ENCODE measurements at regions not wholly inside any gene's neighbourhood (a gene's known extent, or its start where the extent isn't known, plus 50 kb on each side); places are given as distances from the start of the nearest gene placed in this dataset.
A peak's percentile ranks its signal among the peaks of the same experiment; 100 is the strongest.

GRCh38 chr6:91786474-91787184 is 1199.8 kb upstream of the MAP3K7 start:
- Histone ChIP-seq H3K14ac (ENCODE audit: insufficient read length) (no peak overlapping the region), H2BK12ac (ENCODE audit: low read depth, low read length) (no peak overlapping the region), H3K79me1 (ENCODE audit: low read depth, low read length) (no peaks in the 10 kb centered on the region), H3K79me2 (ENCODE audit: control insufficient read depth in 1 of 2, insufficient read depth in 2 of 2, low read length in 2 of 2) (no peaks in the 10 kb centered on the region), H3K36me3 (ENCODE audit: control insufficient read depth in 2 of 4, insufficient read depth in 4 of 4, low read length in 3 of 4) (no peaks in the 10 kb centered on the region), H3K56ac (replicated peaks; ENCODE audit: insufficient read length, low read depth, low read length) (no peak overlapping the region), H3K18ac (ENCODE audit: extremely low read depth, low read length) (no peak overlapping the region; the same call in 1 of the 2 replicates), H3K4me3 (ENCODE audit: extremely low read depth in 1 of 4, insufficient read depth in 2 of 4, low read depth in 3 of 4, low read length in 4 of 4) (no peak overlapping the region), H3K4ac (replicated peaks; ENCODE audit: insufficient read length, low read depth, low read length) (no peak overlapping the region), H2AFZ (ENCODE audit: low read length) (peak overlapping the region; percentile 94), H3K23ac (ENCODE audit: insufficient read length) (no peak overlapping the region), H2BK20ac (ENCODE audit: low read length) (no peak overlapping the region), H2AK5ac (ENCODE audit: low read depth, low read length) (no peak overlapping the region), H4K8ac (ENCODE audit: extremely low read depth, insufficient read depth, low read length) (no peak overlapping the region), H3K9me3 (ENCODE audit: insufficient read depth in 2 of 2, low read depth in 1 of 2, low read length in 1 of 2) (0 out of 4 replicates have a peak, but pooled peaks cover 0 to 4% of the 10 kb centered on the region in 2 experiments), H2BK5ac (ENCODE audit: low read depth, low read length) (no peak overlapping the region), H3K23me2 (ENCODE audit: low read depth, low read length) (no peaks in the 10 kb centered on the region), H3K4me1 (replicated peaks in 1 of 4; ENCODE audit: control insufficient read depth in 3 of 4, insufficient read depth in 4 of 4, low read length in 3 of 4) (peaks cover 5 to 12% (median 7%) of the 10 kb centered on the region in 4 experiments; a peak in 5 of 7 replicates), H3K27ac (ENCODE audit: low read depth, low read length) (no peak overlapping the region), H4K91ac (replicated peaks; ENCODE audit: insufficient read length, low read length) (no peak overlapping the region), H4K5ac (ENCODE audit: insufficient read length, low read depth, low read length) (no peak overlapping the region), H3K9ac (replicated peaks in 1 of 4; ENCODE audit: extremely low read depth in 1 of 4, low read depth in 3 of 4, low read length in 3 of 4) (no peak overlapping the region), H2BK15ac (ENCODE audit: low read length) (no peak overlapping the region), H2BK120ac (replicated peaks; ENCODE audit: low read depth, low read length) (no peak overlapping the region), H4K20me1 (replicated peaks in 1 of 2; ENCODE audit: control insufficient read depth in 1 of 2, insufficient read depth in 2 of 2, low read length in 2 of 2) (no peaks in the 10 kb centered on the region), H3K4me2 (ENCODE audit: insufficient read depth in 1 of 2, low read depth in 2 of 2, low read length in 2 of 2) (peak overlapping the region in 1 of 2 experiments; percentile 39; a peak in 2 of 4 replicates), H3K27me3 (replicated peaks in 1 of 4; ENCODE audit: control insufficient read depth in 3 of 4, extremely low read depth in 1 of 4, insufficient read depth in 3 of 4, low read length in 3 of 4) (no peaks in the 10 kb centered on the region)
- FAIRE-seq (no peak), DNase-seq (ENCODE audit: low read depth in 1 of 2, low spot score in 2 of 2) (no peak)
- 64% methylated on average over 11 of the region's 11 CpGs; no CpG with 5 or more reads in 1 of the 2 experiments for WGBS, 2 experiments (ENCODE audit: extremely low coverage in 1 of 2, insufficient coverage in 1 of 2, insufficient read length in 1 of 2, insufficient replicate concordance in 2 of 2, low coverage in 1 of 2, low lambda C conversion rate in 2 of 2, missing lambda C conversion rate in 1 of 2)
- ChIA-PET POLR2A (ENCODE audit: partially characterized antibody) (no interaction called here), CTCF (ENCODE audit: partially characterized antibody) (interaction anchor here (0.8 kb wide), 1 partner anchor 10 kb away, joined by 4 read pairs; no protein-coding TSS in a partner anchor)
- TF ChIP-seq SIN3A (conservative IDR thresholded peaks at IDR 0.05 in 1 of 2, IDR thresholded peaks at IDR 0.05 in 1 of 2; ENCODE audit: low read depth in 1 of 2, low read length in 2 of 2) (no peak), SAP30 (IDR thresholded peaks at IDR 0.05; ENCODE audit: insufficient read depth, insufficient replicate concordance, low read length) (no peak), ATF3 (IDR thresholded peaks at IDR 0.05; ENCODE audit: insufficient read depth, low read depth, low read length) (no peak), EZH2 (IDR thresholded peaks at IDR 0.05; ENCODE audit: low read depth, low read length, severe bottlenecking) (no peak), NRF1 (IDR thresholded peaks at IDR 0.05; ENCODE audit: low read depth, low read length) (no peak), SRF (IDR thresholded peaks at IDR 0.05; ENCODE audit: low read depth, low read length) (no peak), TCF12 (IDR thresholded peaks at IDR 0.05; ENCODE audit: low read depth, low read length) (no peak), CHD2 (IDR thresholded peaks at IDR 0.05; ENCODE audit: low read length) (no peak), EP300 (IDR thresholded peaks at IDR 0.05; ENCODE audit: borderline replicate concordance in 1 of 2, low read depth in 2 of 2, low read length in 2 of 2) (no peak), CBX5 (IDR thresholded peaks at IDR 0.05; ENCODE audit: low read depth, low read length) (no peak), CEBPB (IDR thresholded peaks at IDR 0.05; ENCODE audit: low read depth, low read length) (no peak)

All from H1 (cell line).